IMR-90 (cell line): ENCODE measurements at regions not wholly inside any gene's neighbourhood (a gene's known extent, or its start where the extent isn't known, plus 50 kb on each side); places are given as distances from the start of the nearest gene placed in this dataset.

Experiments
- BHLHE40 ChIP-seq: fragments of 150-350 bp; IDR thresholded peaks from 2 replicates; pipeline ENCODE4 v1.6.1; 2016; ENCODE audit warnings: mild to moderate bottlenecking, low read depth, low read length
- CTCF ChIP-seq: conservative IDR thresholded peaks from 2 replicates; pipeline ENCODE4 v1.5.1; 2012; ENCODE audit warnings: mild to moderate bottlenecking, low read depth, low read length, improper control_type of control experiment
- FOS ChIP-seq: fragments of 150-350 bp; IDR thresholded peaks from 2 replicates; pipeline ENCODE4 v1.6.1; 2016; ENCODE audit warnings: low read depth, low read length
- POLR2A ChIP-seq: IDR thresholded peaks from 2 replicates; pipeline ENCODE4 v1.6.1; 2012; ENCODE audit warnings: mild to moderate bottlenecking, low read depth, low read length
- RFX5 ChIP-seq: IDR thresholded peaks from 2 replicates; pipeline ENCODE4 v1.8.0; 2012; ENCODE audit warnings: low read depth, mild to moderate bottlenecking, low read length, moderate library complexity

GRCh38 chr18:73735836-73736235, 411.8 kb downstream of the FBXO15 start:
- TF ChIP-seq RFX5 (no peak), CTCF (no peak), BHLHE40 (no peak), FOS (no peak), POLR2A (no peak)
